Spleen (tissue), 11 donors: ENCODE measurements at regions not wholly inside any gene's neighbourhood (a gene's known extent, or its start where the extent isn't known, plus 50 kb on each side); places are given as distances from the start of the nearest gene placed in this dataset.

Experiments used
- DNase-seq: peaks from one replicate; pipeline ENCODE4 v3.0.0-alpha.2; 2020
- H3K27ac ChIP-seq, 8 donors: fragments of 200-600 bp; sonication (generic) in 7 of 8; 1 replicate in 4 of 8; 2 replicates in 4 of 8; pipeline versions ENCODE4 v1.5.0 to v1.8.0; 2016 to 2021; ENCODE audit warnings: inconsistent platforms in 4 of 8, mild to moderate bottlenecking in 4 of 8, moderate library complexity in 1 of 8
- H3K27me3 ChIP-seq, 7 donors: fragments of 200-600 bp; sonication (generic) in 6 of 7; replicated peaks in 1 of 7; 1 replicate in 4 of 7; 2 replicates in 3 of 7; pipeline versions ENCODE4 v1.5.0 to v1.8.0; 2016 to 2021; ENCODE audit warnings: inconsistent platforms in 3 of 7, mild to moderate bottlenecking in 1 of 7
- H3K36me3 ChIP-seq, 6 donors: fragments of 200-600 bp; sonication (generic) in 5 of 6; 1 replicate in 4 of 6; 2 replicates in 2 of 6; pipeline versions ENCODE4 v1.5.0 to v1.8.0; 2016 to 2021; ENCODE audit warnings: inconsistent platforms in 2 of 6
- H3K4me1 ChIP-seq, 6 donors: fragments of 200-600 bp; sonication (generic) in 5 of 6; 1 replicate in 3 of 6; 2 replicates in 3 of 6; pipeline versions ENCODE4 v1.5.0 to v1.8.0; 2016 to 2021; ENCODE audit warnings: inconsistent platforms in 3 of 6
- H3K4me3 ChIP-seq, 8 donors: fragments of 200-600 bp; sonication (generic) in 7 of 8; 1 replicate in 4 of 8; 2 replicates in 4 of 8; pipeline versions ENCODE4 v1.5.0 to v1.8.0; 2016 to 2021; ENCODE audit warnings: inconsistent platforms in 4 of 8, mild to moderate bottlenecking in 4 of 8, moderate library complexity in 2 of 8
- H3K9me3 ChIP-seq, 8 donors: fragments of 200-600 bp; sonication (generic) in 7 of 8; 1 replicate in 4 of 8; 2 replicates in 4 of 8; pipeline versions ENCODE4 v1.5.0 to v1.8.0; 2016 to 2021; ENCODE audit warnings: inconsistent platforms in 4 of 8
- CTCF ChIP-seq, 11 experiments: fragments of 200-600 bp in 7 of 11; fragments of 450-650 bp in 4 of 11; sonication (generic) in 4 of 11; IDR thresholded peaks in 8 of 11; conservative IDR thresholded peaks in 3 of 11; 1 replicate in 7 of 11; 2 replicates in 4 of 11; pipeline versions ENCODE4 v1.4.0 to v1.8.0; 2016 to 2021; ENCODE audit warnings: antibody characterized with exemption in 11 of 11, inconsistent platforms in 4 of 11, mild to moderate bottlenecking in 1 of 11
- POLR2A ChIP-seq, 3 donors: fragments of 450-650 bp; IDR thresholded peaks; one replicate each; pipeline ENCODE4 v1.5.1; 2017; ENCODE audit warnings: antibody characterized with exemption in 3 of 3, mild to moderate bottlenecking in 1 of 3
- POLR2AphosphoS5 ChIP-seq, 3 donors: sonication (generic); formaldehyde crosslinking; IDR thresholded peaks; one replicate each; pipeline ENCODE4 v1.5.1; 2017; ENCODE audit warnings: antibody characterized with exemption in 3 of 3
- WGBS, 5 donors: extraction: QIAGEN DNeasy Blood & Tissue Kit in 3 of 5; methylation state at CpG; one replicate each; pipeline versions ENCODE4 v1.1.5 to v1.1.7; 2013 to 2018; 5-methylcytosine and 5-hydroxymethylcytosine counted together
- intact Hi-C: fragments of 100-400 bp; cut with DNase I; formaldehyde crosslinking; loops from one replicate; pipeline ENCODE4 v1.15.0; 2023; ENCODE audit warnings: low total_unique reads
- donor health status: healthy with polysubstance abuse.
- donor health status: DM: no; HTN: no; CAD: no; lungs with moderate emphysema.
- donor health status: DM: no; HTN: no; CAD: no.
- donor health status: Bipolar disorder and iron deficiency.
- donor health status: healthy.
- donor health status: DM: no; HTN: no; CAD: no.
- donor health status: DM: yes; HTN: yes; CAD: no.

GRCh38 chr12:92650228-92650822 is 52.5 kb upstream of the PLEKHG7 start:
- 65 to 81% (median 70%) methylated on average over 7 of the region's 7 CpGs for WGBS, 5 donors
- H3K27ac ChIP-seq = no peak overlapping the region
- no peak overlapping the region for H3K4me3 ChIP-seq
- H3K27me3 ChIP-seq = no peaks in the 10 kb centered on the region
- DNase-seq = no peak
- no peaks in the 10 kb centered on the region for H3K9me3 ChIP-seq
- TF ChIP-seq CTCF (IDR thresholded peaks at IDR 0.05 in 8 of 11, conservative IDR thresholded peaks at IDR 0.05 in 3 of 11) = peak in 2 of 11 experiments; percentile 6 to 16
- no peak for TF ChIP-seq POLR2A (IDR thresholded peaks at IDR 0.05)
- peaks cover 0 to 9% (median 4%) of the 10 kb centered on the region in 6 donors for H3K4me1 ChIP-seq
- no peaks in the 10 kb centered on the region for H3K36me3 ChIP-seq
- intact Hi-C loops = loop anchor here (5.0 kb wide), 1 partner anchor 1273 kb away; no protein-coding TSS in a partner anchor

GRCh38 chr12:92649511-92650227 is 53.1 kb upstream of the PLEKHG7 start:
- DNase-seq = no peak

GRCh38 chr12:92648242-92649031 is 54.4 kb upstream of the PLEKHG7 start:
- H3K36me3 ChIP-seq = no peaks in the 10 kb centered on the region
- no peak overlapping the region for H3K27ac ChIP-seq
- intact Hi-C loops = no loop called here
- TF ChIP-seq POLR2A (IDR thresholded peaks at IDR 0.05) (no peak), CTCF (IDR thresholded peaks at IDR 0.05 in 8 of 11, conservative IDR thresholded peaks at IDR 0.05 in 3 of 11) (no peak), POLR2AphosphoS5 (IDR thresholded peaks at IDR 0.05) (no peak)
- H3K4me1 ChIP-seq = peaks cover 0 to 9% (median 4%) of the 10 kb centered on the region in 6 donors
- H3K9me3 ChIP-seq = peaks cover 0 to 13% (median 0%) of the 10 kb centered on the region in 8 donors
- no peak for DNase-seq
- H3K27me3 ChIP-seq = no peaks in the 10 kb centered on the region
- no peak overlapping the region for H3K4me3 ChIP-seq
- 84 to 89% (median 88%) methylated on average over 6 of the region's 6 CpGs for WGBS, 5 donors

More at GRCh38 chr12:92649511-92650227, 53.1 kb upstream of the PLEKHG7 start:
- Histone ChIP-seq H3K27me3 (no peaks in the 10 kb centered on the region), H3K27ac (no peak overlapping the region), H3K9me3 (peaks cover 0 to 2% (median 0%) of the 10 kb centered on the region in 8 donors), H3K4me1 (peaks cover 0 to 9% (median 4%) of the 10 kb centered on the region in 6 donors), H3K4me3 (no peak overlapping the region), H3K36me3 (no peaks in the 10 kb centered on the region)
- intact Hi-C loops = loop anchor here (5.0 kb wide), 1 partner anchor 1272 kb away; no protein-coding TSS in a partner anchor
- TF ChIP-seq CTCF (IDR thresholded peaks at IDR 0.05 in 8 of 11, conservative IDR thresholded peaks at IDR 0.05 in 3 of 11) (peak in 10 of 11 experiments; percentile 31 to 84 (median 62)), POLR2A (IDR thresholded peaks at IDR 0.05) (no peak), POLR2AphosphoS5 (IDR thresholded peaks at IDR 0.05) (no peak)
- WGBS, 5 donors = 42 to 62% (median 47%) methylated on average over 11 of the region's 11 CpGs
